ENCODE measurements at regions not wholly inside any gene's neighbourhood (a gene's known extent, or its start where the extent isn't known, plus 50 kb on each side); places are given as distances from the start of the nearest gene placed in this dataset.

- Mint-ChIP-seq H3K27ac (no peak overlapping the region), H3K9me3 (no peaks in the 10 kb centered on the region), H3K4me3 (no peak overlapping the region), H3K36me3 (no peaks in the 10 kb centered on the region), H3K4me1 (no peaks in the 10 kb centered on the region), H3K27me3 (ENCODE audit: low read depth in 2 of 2) (no peaks in the 10 kb centered on the region)
- Histone ChIP-seq H3K9me3 (ENCODE audit: control insufficient read depth, insufficient read depth, low read length) (no peaks in the 10 kb centered on the region), H3K4me1 (ENCODE audit: control insufficient read depth, insufficient read depth, low read length) (no peaks in the 10 kb centered on the region), H3K27ac (ENCODE audit: low read length) (no peak overlapping the region), H3K27me3 (ENCODE audit: control insufficient read depth, insufficient read depth, low read length) (no peaks in the 10 kb centered on the region), H3K36me3 (ENCODE audit: control insufficient read depth, insufficient read depth, low read length) (no peaks in the 10 kb centered on the region), H3K4me3 (ENCODE audit: low read length) (no peak overlapping the region)
- WGBS (ENCODE audit: insufficient coverage) = 77% methylated on average over 3 of the region's 3 CpGs
- DNase-seq (no peak), ATAC-seq (no peak)
- intact Hi-C loops (cut with micrococcal nuclease) = no loop called here
- no peak for TF ChIP-seq CTCF (IDR thresholded peaks at IDR 0.05)
These were observed 581.2 kb upstream of the ZNF608 start for GRCh38 chr5:125327676-125328075.

DNA sequence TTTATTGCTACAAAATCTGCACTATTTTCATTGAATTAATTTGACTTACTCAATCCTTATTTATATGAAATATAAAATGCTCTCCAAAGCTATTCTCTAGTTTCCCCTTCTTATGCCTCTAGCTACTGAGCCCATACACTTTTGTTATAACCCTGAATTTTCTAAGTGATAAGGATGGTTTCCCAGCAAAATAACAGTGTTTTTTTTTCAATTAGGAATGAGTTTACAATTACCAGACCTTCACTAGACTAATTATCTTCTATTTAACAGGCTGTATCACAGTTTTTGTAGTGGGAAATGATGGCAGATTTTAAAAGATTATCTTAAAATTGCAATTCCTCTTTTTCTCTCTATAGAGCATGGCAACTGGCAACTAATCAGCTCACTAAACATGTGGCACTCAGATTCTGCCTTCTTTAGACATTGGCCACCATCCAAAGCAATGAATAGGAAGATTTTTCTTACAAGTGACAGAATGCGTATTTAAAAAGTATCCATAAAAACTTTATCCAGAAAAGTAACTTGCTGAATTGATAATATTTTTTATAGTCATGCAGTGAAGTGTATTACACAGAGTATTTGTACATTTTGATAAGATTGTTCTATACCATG, 585.7 kb upstream of the ZNF608 start:
- H3K4me1 ChIP-seq (ENCODE audit: control insufficient read depth, insufficient read depth, low read length) = no peaks in the 10 kb centered on the region
- intact Hi-C loops (cut with micrococcal nuclease) = no loop called here
- Mint-ChIP-seq H3K9me3 (no peaks in the 10 kb centered on the region), H3K4me3 (no peak overlapping the region), H3K4me1 (no peaks in the 10 kb centered on the region), H3K27me3 (ENCODE audit: low read depth in 2 of 2) (peaks cover 0 to 6% of the 10 kb centered on the region in 2 donors), H3K36me3 (no peaks in the 10 kb centered on the region), H3K27ac (no peak overlapping the region)
- no peak overlapping the region for H3K27ac ChIP-seq (ENCODE audit: low read length)
- no CpG with 5 or more reads among the region's 1 CpG for WGBS (ENCODE audit: insufficient coverage)
- no peaks in the 10 kb centered on the region for H3K9me3 ChIP-seq (ENCODE audit: control insufficient read depth, insufficient read depth, low read length)
- ATAC-seq = no peak
- no peaks in the 10 kb centered on the region for H3K36me3 ChIP-seq (ENCODE audit: control insufficient read depth, insufficient read depth, low read length)
- no peak for DNase-seq
- no peaks in the 10 kb centered on the region for H3K27me3 ChIP-seq (ENCODE audit: control insufficient read depth, insufficient read depth, low read length)
- no peak for TF ChIP-seq CTCF (IDR thresholded peaks at IDR 0.05)
- H3K4me3 ChIP-seq (ENCODE audit: low read length) = no peak overlapping the region

DNA sequence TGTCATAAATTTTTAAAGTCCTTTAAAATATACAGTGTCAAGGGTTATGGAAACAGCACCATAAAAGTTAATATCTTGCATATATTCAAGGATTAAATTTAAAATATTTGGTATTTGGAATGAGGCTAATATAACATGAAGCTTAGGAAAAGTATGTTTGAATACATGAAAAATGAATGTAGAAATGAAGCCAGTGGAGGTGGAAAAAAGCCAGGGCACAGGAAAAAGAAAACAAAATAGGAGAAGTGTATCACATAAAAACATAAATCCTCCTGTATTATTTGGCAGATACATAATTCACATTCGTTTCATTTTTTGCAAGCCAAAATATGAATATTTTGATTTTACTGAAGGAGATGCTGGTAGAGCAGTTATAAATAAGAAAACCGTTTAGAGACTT, 587.0 kb upstream of the ZNF608 start:
- H3K4me3 Mint-ChIP-seq = no peak overlapping the region
- WGBS (ENCODE audit: insufficient coverage) = no CpG with 5 or more reads among the region's 2 CpGs
- H3K9me3 ChIP-seq (ENCODE audit: control insufficient read depth, insufficient read depth, low read length) = no peaks in the 10 kb centered on the region
- intact Hi-C loops (cut with micrococcal nuclease) = no loop called here
- H3K36me3 Mint-ChIP-seq = no peaks in the 10 kb centered on the region
- TF ChIP-seq CTCF (IDR thresholded peaks at IDR 0.05) = no peak
- no peaks in the 10 kb centered on the region for H3K4me1 Mint-ChIP-seq
- H3K36me3 ChIP-seq (ENCODE audit: control insufficient read depth, insufficient read depth, low read length) = no peaks in the 10 kb centered on the region
- H3K27me3 Mint-ChIP-seq (ENCODE audit: low read depth in 2 of 2) = peaks cover 0 to 6% of the 10 kb centered on the region in 2 donors
- H3K27me3 ChIP-seq (ENCODE audit: control insufficient read depth, insufficient read depth, low read length) = no peaks in the 10 kb centered on the region
- DNase-seq (no peak), ATAC-seq (no peak)
- no peak overlapping the region for H3K27ac Mint-ChIP-seq
- no peak overlapping the region for H3K4me3 ChIP-seq (ENCODE audit: low read length)
- H3K9me3 Mint-ChIP-seq = no peaks in the 10 kb centered on the region
- H3K4me1 ChIP-seq (ENCODE audit: control insufficient read depth, insufficient read depth, low read length) = no peaks in the 10 kb centered on the region
- no peak overlapping the region for H3K27ac ChIP-seq (ENCODE audit: low read length)

DNA sequence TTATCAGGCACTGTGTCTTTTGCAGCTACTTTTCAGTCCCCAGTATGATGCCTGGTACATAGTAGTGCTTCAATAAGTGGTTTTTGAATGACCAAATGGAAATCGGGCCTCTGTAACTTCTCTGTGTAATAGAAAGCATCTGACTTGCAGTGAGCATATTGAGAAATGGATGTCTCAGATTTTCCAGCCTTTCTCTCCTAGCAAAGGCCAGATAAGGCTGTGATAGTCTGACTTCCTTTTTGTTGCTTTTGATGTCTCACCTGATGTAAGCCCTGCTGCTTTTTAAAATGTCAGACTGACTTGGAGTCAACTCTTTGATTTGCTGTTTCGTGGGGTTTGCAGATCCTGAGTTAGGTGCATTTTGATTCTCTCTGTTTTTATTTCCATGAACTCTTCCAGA, 590.0 kb upstream of the ZNF608 start:
- Histone ChIP-seq H3K4me1 (ENCODE audit: control insufficient read depth, insufficient read depth, low read length) (no peaks in the 10 kb centered on the region), H3K4me3 (ENCODE audit: low read length) (no peak overlapping the region), H3K27me3 (ENCODE audit: control insufficient read depth, insufficient read depth, low read length) (no peaks in the 10 kb centered on the region), H3K9me3 (ENCODE audit: control insufficient read depth, insufficient read depth, low read length) (no peaks in the 10 kb centered on the region), H3K27ac (ENCODE audit: low read length) (no peak overlapping the region), H3K36me3 (ENCODE audit: control insufficient read depth, insufficient read depth, low read length) (no peaks in the 10 kb centered on the region)
- Mint-ChIP-seq H3K9me3 (peaks cover 0 to 3% of the 10 kb centered on the region in 2 donors), H3K4me1 (no peaks in the 10 kb centered on the region), H3K27ac (no peak overlapping the region), H3K4me3 (no peak overlapping the region), H3K36me3 (no peaks in the 10 kb centered on the region), H3K27me3 (ENCODE audit: low read depth in 2 of 2) (peaks cover 0 to 6% of the 10 kb centered on the region in 2 donors)
- DNase-seq (no peak), ATAC-seq (no peak)
- TF ChIP-seq CTCF (IDR thresholded peaks at IDR 0.05) = no peak
- WGBS (ENCODE audit: insufficient coverage) = 34% methylated on average over 2 of the region's 2 CpGs
- intact Hi-C loops (cut with micrococcal nuclease) = no loop called here

Measured in natural killer cell (primary cell).